ENCODE measurements at regions not wholly inside any gene's neighbourhood (a gene's known extent, or its start where the extent isn't known, plus 50 kb on each side); places are given as distances from the start of the nearest gene placed in this dataset.

DNA sequence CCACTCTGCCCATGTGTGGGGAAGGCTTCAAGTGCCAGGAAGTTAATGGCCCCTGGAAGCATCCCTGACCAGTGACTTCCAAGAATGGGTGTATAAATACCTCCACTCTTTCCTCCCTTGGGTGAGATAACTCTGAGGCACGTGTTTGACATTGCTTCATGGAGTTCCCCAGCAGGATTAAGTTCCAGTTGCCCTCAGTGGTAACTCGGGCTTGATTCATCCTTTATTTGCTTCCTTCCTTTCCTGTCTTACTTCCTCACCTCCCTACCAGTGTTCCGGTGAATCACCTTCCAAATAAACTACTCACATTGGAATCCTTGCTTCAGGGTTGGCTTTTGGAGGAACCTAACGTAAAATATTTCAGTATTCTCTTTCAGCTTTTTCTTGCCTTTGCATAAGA is 84.6 kb upstream of the JAG1 start (continued):
- TF ChIP-seq, protein P1, sequence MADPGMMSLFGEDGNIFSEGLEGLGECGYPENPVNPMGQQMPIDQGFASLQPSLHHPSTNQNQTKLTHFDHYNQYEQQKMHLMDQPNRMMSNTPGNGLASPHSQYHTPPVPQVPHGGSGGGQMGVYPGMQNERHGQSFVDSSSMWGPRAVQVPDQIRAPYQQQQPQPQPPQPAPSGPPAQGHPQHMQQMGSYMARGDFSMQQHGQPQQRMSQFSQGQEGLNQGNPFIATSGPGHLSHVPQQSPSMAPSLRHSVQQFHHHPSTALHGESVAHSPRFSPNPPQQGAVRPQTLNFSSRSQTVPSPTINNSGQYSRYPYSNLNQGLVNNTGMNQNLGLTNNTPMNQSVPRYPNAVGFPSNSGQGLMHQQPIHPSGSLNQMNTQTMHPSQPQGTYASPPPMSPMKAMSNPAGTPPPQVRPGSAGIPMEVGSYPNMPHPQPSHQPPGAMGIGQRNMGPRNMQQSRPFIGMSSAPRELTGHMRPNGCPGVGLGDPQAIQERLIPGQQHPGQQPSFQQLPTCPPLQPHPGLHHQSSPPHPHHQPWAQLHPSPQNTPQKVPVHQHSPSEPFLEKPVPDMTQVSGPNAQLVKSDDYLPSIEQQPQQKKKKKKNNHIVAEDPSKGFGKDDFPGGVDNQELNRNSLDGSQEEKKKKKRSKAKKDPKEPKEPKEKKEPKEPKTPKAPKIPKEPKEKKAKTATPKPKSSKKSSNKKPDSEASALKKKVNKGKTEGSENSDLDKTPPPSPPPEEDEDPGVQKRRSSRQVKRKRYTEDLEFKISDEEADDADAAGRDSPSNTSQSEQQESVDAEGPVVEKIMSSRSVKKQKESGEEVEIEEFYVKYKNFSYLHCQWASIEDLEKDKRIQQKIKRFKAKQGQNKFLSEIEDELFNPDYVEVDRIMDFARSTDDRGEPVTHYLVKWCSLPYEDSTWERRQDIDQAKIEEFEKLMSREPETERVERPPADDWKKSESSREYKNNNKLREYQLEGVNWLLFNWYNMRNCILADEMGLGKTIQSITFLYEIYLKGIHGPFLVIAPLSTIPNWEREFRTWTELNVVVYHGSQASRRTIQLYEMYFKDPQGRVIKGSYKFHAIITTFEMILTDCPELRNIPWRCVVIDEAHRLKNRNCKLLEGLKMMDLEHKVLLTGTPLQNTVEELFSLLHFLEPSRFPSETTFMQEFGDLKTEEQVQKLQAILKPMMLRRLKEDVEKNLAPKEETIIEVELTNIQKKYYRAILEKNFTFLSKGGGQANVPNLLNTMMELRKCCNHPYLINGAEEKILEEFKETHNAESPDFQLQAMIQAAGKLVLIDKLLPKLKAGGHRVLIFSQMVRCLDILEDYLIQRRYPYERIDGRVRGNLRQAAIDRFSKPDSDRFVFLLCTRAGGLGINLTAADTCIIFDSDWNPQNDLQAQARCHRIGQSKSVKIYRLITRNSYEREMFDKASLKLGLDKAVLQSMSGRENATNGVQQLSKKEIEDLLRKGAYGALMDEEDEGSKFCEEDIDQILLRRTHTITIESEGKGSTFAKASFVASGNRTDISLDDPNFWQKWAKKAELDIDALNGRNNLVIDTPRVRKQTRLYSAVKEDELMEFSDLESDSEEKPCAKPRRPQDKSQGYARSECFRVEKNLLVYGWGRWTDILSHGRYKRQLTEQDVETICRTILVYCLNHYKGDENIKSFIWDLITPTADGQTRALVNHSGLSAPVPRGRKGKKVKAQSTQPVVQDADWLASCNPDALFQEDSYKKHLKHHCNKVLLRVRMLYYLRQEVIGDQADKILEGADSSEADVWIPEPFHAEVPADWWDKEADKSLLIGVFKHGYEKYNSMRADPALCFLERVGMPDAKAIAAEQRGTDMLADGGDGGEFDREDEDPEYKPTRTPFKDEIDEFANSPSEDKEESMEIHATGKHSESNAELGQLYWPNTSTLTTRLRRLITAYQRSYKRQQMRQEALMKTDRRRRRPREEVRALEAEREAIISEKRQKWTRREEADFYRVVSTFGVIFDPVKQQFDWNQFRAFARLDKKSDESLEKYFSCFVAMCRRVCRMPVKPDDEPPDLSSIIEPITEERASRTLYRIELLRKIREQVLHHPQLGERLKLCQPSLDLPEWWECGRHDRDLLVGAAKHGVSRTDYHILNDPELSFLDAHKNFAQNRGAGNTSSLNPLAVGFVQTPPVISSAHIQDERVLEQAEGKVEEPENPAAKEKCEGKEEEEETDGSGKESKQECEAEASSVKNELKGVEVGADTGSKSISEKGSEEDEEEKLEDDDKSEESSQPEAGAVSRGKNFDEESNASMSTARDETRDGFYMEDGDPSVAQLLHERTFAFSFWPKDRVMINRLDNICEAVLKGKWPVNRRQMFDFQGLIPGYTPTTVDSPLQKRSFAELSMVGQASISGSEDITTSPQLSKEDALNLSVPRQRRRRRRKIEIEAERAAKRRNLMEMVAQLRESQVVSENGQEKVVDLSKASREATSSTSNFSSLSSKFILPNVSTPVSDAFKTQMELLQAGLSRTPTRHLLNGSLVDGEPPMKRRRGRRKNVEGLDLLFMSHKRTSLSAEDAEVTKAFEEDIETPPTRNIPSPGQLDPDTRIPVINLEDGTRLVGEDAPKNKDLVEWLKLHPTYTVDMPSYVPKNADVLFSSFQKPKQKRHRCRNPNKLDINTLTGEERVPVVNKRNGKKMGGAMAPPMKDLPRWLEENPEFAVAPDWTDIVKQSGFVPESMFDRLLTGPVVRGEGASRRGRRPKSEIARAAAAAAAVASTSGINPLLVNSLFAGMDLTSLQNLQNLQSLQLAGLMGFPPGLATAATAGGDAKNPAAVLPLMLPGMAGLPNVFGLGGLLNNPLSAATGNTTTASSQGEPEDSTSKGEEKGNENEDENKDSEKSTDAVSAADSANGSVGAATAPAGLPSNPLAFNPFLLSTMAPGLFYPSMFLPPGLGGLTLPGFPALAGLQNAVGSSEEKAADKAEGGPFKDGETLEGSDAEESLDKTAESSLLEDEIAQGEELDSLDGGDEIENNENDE (IDR thresholded peaks at IDR 0.05; ENCODE audit: insufficient replicate concordance, low read length) = no peak
- TF ChIP-seq TBP (IDR thresholded peaks at IDR 0.05; ENCODE audit: low read depth, low read length) (no peak), TCF12 (IDR thresholded peaks at IDR 0.05; ENCODE audit: low read depth, low read length) (no peak), RBBP5 (IDR thresholded peaks at IDR 0.05; ENCODE audit: borderline replicate concordance, low read depth, low read length) (no peak), POLR2A (IDR thresholded peaks at IDR 0.05; ENCODE audit: control extremely low read depth in 1 of 2, low read depth in 2 of 2, low read length in 2 of 2) (no peak), JUN (IDR thresholded peaks at IDR 0.05; ENCODE audit: low read depth, low read length) (no peak), RNF2 (IDR thresholded peaks at IDR 0.05; ENCODE audit: borderline replicate concordance, low read depth, low read length, missing control alignments, poor library complexity, severe bottlenecking) (no peak), RXRA (IDR thresholded peaks at IDR 0.05; ENCODE audit: insufficient read depth, low read depth, low read length) (no peak), KDM5A (IDR thresholded peaks at IDR 0.05; ENCODE audit: low read length) (no peak), KDM1A (IDR thresholded peaks at IDR 0.05; ENCODE audit: borderline replicate concordance, low read length) (no peak), TEAD4 (IDR thresholded peaks at IDR 0.05; ENCODE audit: low read depth, low read length) (no peak)
- TF ChIP-seq, protein P2, sequence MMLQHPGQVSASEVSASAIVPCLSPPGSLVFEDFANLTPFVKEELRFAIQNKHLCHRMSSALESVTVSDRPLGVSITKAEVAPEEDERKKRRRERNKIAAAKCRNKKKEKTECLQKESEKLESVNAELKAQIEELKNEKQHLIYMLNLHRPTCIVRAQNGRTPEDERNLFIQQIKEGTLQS (IDR thresholded peaks at IDR 0.05; ENCODE audit: insufficient read depth, low read depth, low read length) = no peak

Measured in H1 (cell line).